HCT116 (cell line): ENCODE measurements at regions not wholly inside any gene's neighbourhood (a gene's known extent, or its start where the extent isn't known, plus 50 kb on each side); places are given as distances from the start of the nearest gene placed in this dataset.

ENCODE experiments used
- EGR1 ChIP-seq: IDR thresholded peaks from 2 replicates; pipeline ENCODE4 v1.6.1; 2012; ENCODE audit warnings: low read depth
- EZH2 ChIP-seq: fragments of 200-600 bp; sonication (generic); IDR thresholded peaks from 2 replicates; pipeline ENCODE4 v1.6.1; 2017; ENCODE audit warnings: antibody characterized with exemption, mixed run types
- JUND ChIP-seq: IDR thresholded peaks from 2 replicates; pipeline ENCODE4 v1.6.1; 2012
- POLR2A ChIP-seq: IDR thresholded peaks from 2 replicates; pipeline ENCODE4 v1.7.0; 2011; ENCODE audit warnings: borderline replicate concordance; ENCODE audit not compliant: insufficient read depth, insufficient read length; ENCODE audit errors: extremely low read depth
- POLR2AphosphoS5 ChIP-seq: IDR thresholded peaks from 2 replicates; pipeline ENCODE4 v1.6.1; 2011; ENCODE audit warnings: mild to moderate bottlenecking, low read depth, low read length, moderate library complexity
- SIN3A ChIP-seq: IDR thresholded peaks from 2 replicates; pipeline ENCODE4 v1.6.1; 2012; ENCODE audit warnings: low read depth
- SRF ChIP-seq: IDR thresholded peaks from 2 replicates; pipeline ENCODE4 v1.6.1; 2012; ENCODE audit warnings: low read depth
- ZNF274 ChIP-seq: fragments of 200-500 bp; sonication (Bioruptor generic); IDR thresholded peaks from 2 replicates; pipeline ENCODE4 v1.6.1; 2014; ENCODE audit warnings: mild to moderate bottlenecking, low read depth, low read length, inconsistent platforms
- TF ChIP-seq, protein P1 (sequence below), 3 experiments: fragments of 200-600 bp in 1 of 3; sonication (generic) in 1 of 3; IDR thresholded peaks in 2 of 3; conservative IDR thresholded peaks in 1 of 3; 2 replicates each; pipeline ENCODE4 v1.5.1; 2012 to 2017; ENCODE audit warnings: low read depth in 2 of 3, low read length in 2 of 3, antibody characterized with exemption in 1 of 3, borderline replicate concordance in 1 of 3, control low read depth in 1 of 3, mild to moderate bottlenecking in 1 of 3, mixed read lengths in 1 of 3, mixed run types in 1 of 3, moderate library complexity in 1 of 3; ENCODE audit not compliant: insufficient read depth in 1 of 3

DNA sequence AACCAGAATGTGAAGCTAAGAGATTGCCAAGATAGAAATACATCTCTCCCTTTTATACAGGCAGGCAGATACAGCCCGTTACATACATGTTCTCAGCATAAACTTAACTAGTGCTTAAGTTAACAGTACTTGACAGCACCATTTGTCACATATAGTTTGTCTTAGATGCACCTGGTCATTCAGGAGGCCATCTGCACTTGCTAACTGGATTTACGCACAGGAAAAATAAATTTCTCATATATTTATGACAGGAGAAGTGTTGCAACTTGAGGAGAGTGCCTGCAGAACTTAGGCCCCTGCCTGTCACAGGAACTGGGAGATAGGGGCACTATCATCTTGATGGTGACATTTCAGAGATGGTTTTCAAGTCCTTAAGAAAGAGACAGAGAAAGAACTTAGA is 1462.1 kb upstream of the CDH9 start:
- TF ChIP-seq, protein P1, sequence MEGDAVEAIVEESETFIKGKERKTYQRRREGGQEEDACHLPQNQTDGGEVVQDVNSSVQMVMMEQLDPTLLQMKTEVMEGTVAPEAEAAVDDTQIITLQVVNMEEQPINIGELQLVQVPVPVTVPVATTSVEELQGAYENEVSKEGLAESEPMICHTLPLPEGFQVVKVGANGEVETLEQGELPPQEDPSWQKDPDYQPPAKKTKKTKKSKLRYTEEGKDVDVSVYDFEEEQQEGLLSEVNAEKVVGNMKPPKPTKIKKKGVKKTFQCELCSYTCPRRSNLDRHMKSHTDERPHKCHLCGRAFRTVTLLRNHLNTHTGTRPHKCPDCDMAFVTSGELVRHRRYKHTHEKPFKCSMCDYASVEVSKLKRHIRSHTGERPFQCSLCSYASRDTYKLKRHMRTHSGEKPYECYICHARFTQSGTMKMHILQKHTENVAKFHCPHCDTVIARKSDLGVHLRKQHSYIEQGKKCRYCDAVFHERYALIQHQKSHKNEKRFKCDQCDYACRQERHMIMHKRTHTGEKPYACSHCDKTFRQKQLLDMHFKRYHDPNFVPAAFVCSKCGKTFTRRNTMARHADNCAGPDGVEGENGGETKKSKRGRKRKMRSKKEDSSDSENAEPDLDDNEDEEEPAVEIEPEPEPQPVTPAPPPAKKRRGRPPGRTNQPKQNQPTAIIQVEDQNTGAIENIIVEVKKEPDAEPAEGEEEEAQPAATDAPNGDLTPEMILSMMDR (IDR thresholded peaks at IDR 0.05 in 2 of 3, conservative IDR thresholded peaks at IDR 0.05 in 1 of 3; ENCODE audit: borderline replicate concordance in 1 of 3, insufficient read depth in 1 of 3, low read depth in 2 of 3, low read length in 2 of 3), result no peak
- TF ChIP-seq POLR2AphosphoS5 (no peak), ZNF274 (no peak), EZH2 (no peak), POLR2A (no peak), SRF (no peak), JUND (no peak), EGR1 (no peak), SIN3A (no peak)
